ENCODE measurements at regions not wholly inside any gene's neighbourhood (a gene's known extent, or its start where the extent isn't known, plus 50 kb on each side); places are given as distances from the start of the nearest gene placed in this dataset.

DNA sequence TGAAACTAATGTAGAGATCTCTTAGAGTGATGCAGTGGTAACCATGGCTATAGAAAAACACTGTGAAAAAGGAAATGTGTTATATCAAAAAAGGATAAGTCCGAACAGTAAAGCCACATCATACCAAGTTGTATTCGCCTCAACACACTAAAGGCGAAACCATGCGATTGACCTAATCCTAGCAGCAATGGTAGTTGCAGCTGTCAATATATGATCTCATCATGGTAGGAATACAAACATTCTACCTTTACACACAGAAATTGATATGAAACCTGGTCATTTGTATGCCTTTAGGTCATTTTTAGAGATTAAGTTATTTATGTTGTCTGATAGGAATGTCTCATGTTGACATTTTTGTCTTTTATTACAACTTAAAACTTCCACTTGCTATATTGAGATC, 271.9 kb downstream of the SLITRK6 start:
- no peak for DNase-seq
- no peaks in the 10 kb centered on the region for H3K4me1 ChIP-seq (ENCODE audit: insufficient read depth)
- WGBS, 3 donors = 92 to 96% (median 93%) methylated on average over 4 of the region's 4 CpGs
- H3K9me3 ChIP-seq = no peaks in the 10 kb centered on the region
- intact Hi-C loops (cut with DNase I) = no loop called here
- H3K27me3 ChIP-seq = no peaks in the 10 kb centered on the region
- no peaks in the 10 kb centered on the region for H3K36me3 ChIP-seq
- no peak overlapping the region for H3K27ac ChIP-seq
- H3K4me3 ChIP-seq = no peak overlapping the region
- no peak for TF ChIP-seq EP300 (IDR thresholded peaks at IDR 0.05)
- TF ChIP-seq, protein P1, sequence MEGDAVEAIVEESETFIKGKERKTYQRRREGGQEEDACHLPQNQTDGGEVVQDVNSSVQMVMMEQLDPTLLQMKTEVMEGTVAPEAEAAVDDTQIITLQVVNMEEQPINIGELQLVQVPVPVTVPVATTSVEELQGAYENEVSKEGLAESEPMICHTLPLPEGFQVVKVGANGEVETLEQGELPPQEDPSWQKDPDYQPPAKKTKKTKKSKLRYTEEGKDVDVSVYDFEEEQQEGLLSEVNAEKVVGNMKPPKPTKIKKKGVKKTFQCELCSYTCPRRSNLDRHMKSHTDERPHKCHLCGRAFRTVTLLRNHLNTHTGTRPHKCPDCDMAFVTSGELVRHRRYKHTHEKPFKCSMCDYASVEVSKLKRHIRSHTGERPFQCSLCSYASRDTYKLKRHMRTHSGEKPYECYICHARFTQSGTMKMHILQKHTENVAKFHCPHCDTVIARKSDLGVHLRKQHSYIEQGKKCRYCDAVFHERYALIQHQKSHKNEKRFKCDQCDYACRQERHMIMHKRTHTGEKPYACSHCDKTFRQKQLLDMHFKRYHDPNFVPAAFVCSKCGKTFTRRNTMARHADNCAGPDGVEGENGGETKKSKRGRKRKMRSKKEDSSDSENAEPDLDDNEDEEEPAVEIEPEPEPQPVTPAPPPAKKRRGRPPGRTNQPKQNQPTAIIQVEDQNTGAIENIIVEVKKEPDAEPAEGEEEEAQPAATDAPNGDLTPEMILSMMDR (IDR thresholded peaks at IDR 0.05) = no peak
- TF ChIP-seq POLR2A (IDR thresholded peaks at IDR 0.05) = no peak

DNA sequence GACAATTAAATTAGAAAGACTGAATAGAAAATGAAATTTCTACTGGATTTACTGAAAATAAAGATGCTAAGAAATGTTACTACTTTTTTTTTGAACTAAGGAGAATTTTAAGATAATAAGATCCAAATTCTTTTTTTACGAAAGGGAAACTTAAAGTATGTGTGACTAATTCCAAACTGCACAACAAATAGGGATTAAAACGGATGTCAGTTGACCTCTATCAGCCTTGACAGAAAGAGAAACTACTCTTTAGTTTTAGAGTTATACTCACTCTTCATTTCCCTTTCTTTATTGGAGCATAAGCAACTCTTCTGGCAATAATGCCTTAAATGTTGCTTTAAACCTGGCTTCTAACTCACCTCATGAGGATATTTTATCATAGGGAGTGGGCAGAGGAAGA, 273.8 kb downstream of the SLITRK6 start:
- intact Hi-C loops (cut with DNase I) = no loop called here
- no peak for DNase-seq
- Histone ChIP-seq H3K4me1 (ENCODE audit: insufficient read depth) (no peaks in the 10 kb centered on the region), H3K27ac (no peak overlapping the region), H3K9me3 (no peaks in the 10 kb centered on the region), H3K27me3 (no peaks in the 10 kb centered on the region), H3K4me3 (no peak overlapping the region), H3K36me3 (no peaks in the 10 kb centered on the region)
- no peak for TF ChIP-seq POLR2A (IDR thresholded peaks at IDR 0.05)
- TF ChIP-seq EP300 (IDR thresholded peaks at IDR 0.05) = no peak
- TF ChIP-seq, protein P1 (IDR thresholded peaks at IDR 0.05) = no peak
- WGBS, 3 donors = 29 to 37% (median 36%) methylated on average over 2 of the region's 2 CpGs

DNA sequence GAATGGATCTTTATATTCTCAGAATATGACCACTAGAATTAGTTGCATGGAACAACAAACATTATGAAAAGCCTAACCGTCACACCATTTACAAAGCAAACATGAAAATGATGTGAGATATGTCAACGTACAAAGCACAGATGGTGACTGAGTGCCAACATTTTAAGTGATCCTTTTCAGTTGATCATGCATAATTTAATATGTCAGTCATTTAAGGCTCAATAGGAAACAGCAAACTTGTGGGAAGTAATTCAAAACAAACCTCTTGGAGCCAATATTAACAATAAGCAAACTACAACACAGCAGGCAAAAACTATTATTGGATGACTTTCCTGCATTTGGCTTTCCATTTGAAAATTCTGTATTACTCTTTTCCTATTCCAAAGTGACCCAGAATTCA, 277.6 kb downstream of the SLITRK6 start:
- Histone ChIP-seq H3K36me3 (no peaks in the 10 kb centered on the region), H3K27ac (no peak overlapping the region), H3K4me1 (ENCODE audit: insufficient read depth) (no peaks in the 10 kb centered on the region), H3K9me3 (no peaks in the 10 kb centered on the region), H3K4me3 (no peak overlapping the region), H3K27me3 (no peaks in the 10 kb centered on the region)
- intact Hi-C loops (cut with DNase I) = no loop called here
- DNase-seq = no peak
- 48 to 64% (median 51%) methylated on average over 2 of the region's 2 CpGs for WGBS, 3 donors
- TF ChIP-seq, protein P1 (IDR thresholded peaks at IDR 0.05) = no peak
- no peak for TF ChIP-seq POLR2A (IDR thresholded peaks at IDR 0.05)

DNA sequence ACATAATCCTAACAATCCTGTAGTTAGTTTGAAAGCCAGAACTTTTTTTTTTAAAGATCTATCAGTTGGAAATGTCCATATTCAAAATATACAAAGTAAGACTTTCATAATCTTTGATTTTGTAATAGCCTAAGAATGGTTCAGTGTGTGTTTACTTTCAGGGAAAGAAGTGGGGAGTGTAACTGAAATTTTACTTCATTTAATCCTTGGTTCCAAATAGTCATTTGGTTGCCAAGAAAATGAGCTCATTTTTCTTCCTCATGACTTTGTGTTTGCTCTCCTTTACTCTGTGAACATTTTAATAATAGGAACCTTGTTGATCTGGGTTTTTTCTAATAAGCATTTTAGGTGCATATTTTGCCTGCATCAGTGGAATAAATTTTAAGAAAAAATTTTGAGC, 278.8 kb downstream of the SLITRK6 start:
- H3K36me3 ChIP-seq = no peaks in the 10 kb centered on the region
- TF ChIP-seq EP300 (IDR thresholded peaks at IDR 0.05) = no peak
- no peak overlapping the region for H3K27ac ChIP-seq
- intact Hi-C loops (cut with DNase I) = no loop called here
- no peaks in the 10 kb centered on the region for H3K9me3 ChIP-seq
- no peak overlapping the region for H3K4me3 ChIP-seq
- no peaks in the 10 kb centered on the region for H3K27me3 ChIP-seq
- H3K4me1 ChIP-seq (ENCODE audit: insufficient read depth) = no peaks in the 10 kb centered on the region
- no peak for DNase-seq

DNA sequence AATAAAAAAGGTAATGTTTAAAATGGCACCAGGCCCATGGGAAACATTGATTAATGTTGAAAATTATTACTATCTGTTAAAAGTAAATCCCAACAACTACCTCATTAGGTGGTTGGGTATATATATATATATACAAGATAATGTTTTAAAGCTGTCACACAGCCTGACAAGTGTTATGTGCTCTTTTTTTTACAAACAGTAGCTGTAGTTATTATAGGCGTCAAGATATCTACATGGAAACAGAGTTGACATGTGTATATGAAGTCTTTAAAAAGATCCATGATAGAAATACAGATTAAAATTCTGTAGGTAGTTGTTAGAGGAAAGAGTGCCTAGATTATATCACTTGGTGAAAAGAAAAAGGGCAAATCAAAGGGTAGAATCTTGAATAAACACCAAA, 279.9 kb downstream of the SLITRK6 start:
- no peak overlapping the region for H3K4me3 ChIP-seq
- intact Hi-C loops (cut with DNase I) = no loop called here
- H3K27ac ChIP-seq = no peak overlapping the region
- no peak for DNase-seq
- H3K9me3 ChIP-seq = no peaks in the 10 kb centered on the region
- no peaks in the 10 kb centered on the region for H3K4me1 ChIP-seq (ENCODE audit: insufficient read depth)
- H3K36me3 ChIP-seq = no peaks in the 10 kb centered on the region
- WGBS, 3 donors = 26 to 96% (median 42%) methylated on average over 1 of the region's 1 CpG
- TF ChIP-seq, protein P1 (IDR thresholded peaks at IDR 0.05) = no peak
- TF ChIP-seq POLR2A (IDR thresholded peaks at IDR 0.05) (no peak), EP300 (IDR thresholded peaks at IDR 0.05) (no peak)
- H3K27me3 ChIP-seq = no peaks in the 10 kb centered on the region
